Uterus (tissue), 2 donors: ENCODE measurements at regions not wholly inside any gene's neighbourhood (a gene's known extent, or its start where the extent isn't known, plus 50 kb on each side); places are given as distances from the start of the nearest gene placed in this dataset.

Experiments
- POLR2A ChIP-seq, 2 donors: fragments of 450-650 bp; IDR thresholded peaks; one replicate each; pipeline ENCODE4 v1.6.1; 2016; ENCODE audit warnings: antibody characterized with exemption in 2 of 2, mild to moderate bottlenecking in 1 of 2, moderate library complexity in 1 of 2
- TF ChIP-seq, protein P1 (sequence below), 4 experiments: fragments of 200-600 bp in 2 of 4; fragments of 450-650 bp in 2 of 4; sonication (generic) in 2 of 4; IDR thresholded peaks; one replicate each; pipeline ENCODE4 v1.5.1; 2016 to 2019; ENCODE audit warnings: antibody characterized with exemption in 4 of 4, mild to moderate bottlenecking in 2 of 4, moderate library complexity in 1 of 4

DNA sequence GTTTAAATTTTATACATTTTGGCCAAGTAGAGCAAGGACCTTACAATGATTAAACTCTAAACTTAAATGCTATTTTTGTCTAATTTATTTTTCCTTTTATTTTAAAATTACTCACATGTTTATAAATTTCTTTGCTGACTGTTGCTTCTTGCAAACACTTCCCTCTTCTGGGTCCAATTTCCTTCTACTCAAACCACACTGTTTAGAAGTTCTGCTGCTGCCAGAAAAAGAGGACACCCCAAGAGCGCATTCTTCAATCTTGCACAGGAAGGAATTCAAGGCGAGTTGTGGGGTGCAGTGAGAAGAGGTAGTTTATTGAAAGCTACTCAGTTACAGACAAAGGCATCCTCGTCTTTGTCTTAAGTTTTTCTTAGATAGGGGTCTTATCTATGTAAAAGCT is 88.5 kb upstream of the NEK7 start:
- TF ChIP-seq, protein P1, sequence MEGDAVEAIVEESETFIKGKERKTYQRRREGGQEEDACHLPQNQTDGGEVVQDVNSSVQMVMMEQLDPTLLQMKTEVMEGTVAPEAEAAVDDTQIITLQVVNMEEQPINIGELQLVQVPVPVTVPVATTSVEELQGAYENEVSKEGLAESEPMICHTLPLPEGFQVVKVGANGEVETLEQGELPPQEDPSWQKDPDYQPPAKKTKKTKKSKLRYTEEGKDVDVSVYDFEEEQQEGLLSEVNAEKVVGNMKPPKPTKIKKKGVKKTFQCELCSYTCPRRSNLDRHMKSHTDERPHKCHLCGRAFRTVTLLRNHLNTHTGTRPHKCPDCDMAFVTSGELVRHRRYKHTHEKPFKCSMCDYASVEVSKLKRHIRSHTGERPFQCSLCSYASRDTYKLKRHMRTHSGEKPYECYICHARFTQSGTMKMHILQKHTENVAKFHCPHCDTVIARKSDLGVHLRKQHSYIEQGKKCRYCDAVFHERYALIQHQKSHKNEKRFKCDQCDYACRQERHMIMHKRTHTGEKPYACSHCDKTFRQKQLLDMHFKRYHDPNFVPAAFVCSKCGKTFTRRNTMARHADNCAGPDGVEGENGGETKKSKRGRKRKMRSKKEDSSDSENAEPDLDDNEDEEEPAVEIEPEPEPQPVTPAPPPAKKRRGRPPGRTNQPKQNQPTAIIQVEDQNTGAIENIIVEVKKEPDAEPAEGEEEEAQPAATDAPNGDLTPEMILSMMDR (IDR thresholded peaks at IDR 0.05), result no peak
- no peak for TF ChIP-seq POLR2A (IDR thresholded peaks at IDR 0.05)
